Aorta (tissue), 5 donors: ENCODE measurements at regions not wholly inside any gene's neighbourhood (a gene's known extent, or its start where the extent isn't known, plus 50 kb on each side); places are given as distances from the start of the nearest gene placed in this dataset.

Experiments
- ATAC-seq: fragments of 200-7000 bp; cut with Tn5 transposase; one replicate; pipeline ENCODE4 v1.9.1; 2022; ENCODE audit warnings: moderate library complexity; ENCODE audit not compliant: low FRiP score
- DNase-seq, 2 donors: peaks; one replicate each; pipeline ENCODE4 v3.0.0-alpha.2; 2020
- H3K27ac ChIP-seq, 2 donors: one replicate each; pipeline ENCODE4 v1.5.1; 2013; ENCODE audit warnings: low read length in 2 of 2, mild to moderate bottlenecking in 2 of 2, moderate library complexity in 2 of 2, control low read depth in 1 of 2, inconsistent platforms in 1 of 2, low read depth in 1 of 2
- H3K27me3 ChIP-seq, 2 donors: one replicate each; pipeline ENCODE4 v1.6.1; 2013; ENCODE audit warnings: control low read depth in 1 of 2, low read length in 1 of 2, mild to moderate bottlenecking in 1 of 2, moderate library complexity in 1 of 2; ENCODE audit not compliant: insufficient read depth in 2 of 2, control insufficient read depth in 1 of 2
- H3K36me3 ChIP-seq, 2 donors: one replicate each; pipeline ENCODE4 v1.6.1; 2013; ENCODE audit warnings: control low read depth in 1 of 2, low read length in 1 of 2, mild to moderate bottlenecking in 1 of 2; ENCODE audit not compliant: insufficient read depth in 2 of 2, control insufficient read depth in 1 of 2
- H3K4me1 ChIP-seq, 2 donors: one replicate each; pipeline ENCODE4 v1.6.1; 2013; ENCODE audit warnings: low read length in 2 of 2, control low read depth in 1 of 2, mild to moderate bottlenecking in 1 of 2, moderate library complexity in 1 of 2; ENCODE audit not compliant: insufficient read depth in 2 of 2, control insufficient read depth in 1 of 2
- H3K4me3 ChIP-seq, 2 donors: one replicate each; pipeline ENCODE4 v1.5.1; 2013; ENCODE audit warnings: low read length in 2 of 2, control low read depth in 1 of 2, mild to moderate bottlenecking in 1 of 2
- H3K9me3 ChIP-seq: one replicate; pipeline ENCODE4 v1.6.1; 2013; ENCODE audit warnings: mild to moderate bottlenecking, low read length; ENCODE audit not compliant: control insufficient read depth
- WGBS, 2 donors: extraction: QIAGEN DNeasy Blood & Tissue Kit; methylation state at CpG; one replicate each; pipeline ENCODE4 v1.1.7; 2013; 5-methylcytosine and 5-hydroxymethylcytosine counted together
- intact Hi-C, 2 donors: fragments of 100-400 bp; cut with DNase I; formaldehyde crosslinking; loops; one replicate each; pipeline versions ENCODE4 v1.14.2 to v1.15.0; 2022
- donor health status: healthy with polysubstance abuse.
- donor health status: Bipolar disorder and iron deficiency.
- donor health status: DM: no; HTN: no; CAD: no.
- donor health status: DM: no; HTN: no; CAD: no.
- donor health status: DM: yes; HTN: yes; CAD: no.

DNA sequence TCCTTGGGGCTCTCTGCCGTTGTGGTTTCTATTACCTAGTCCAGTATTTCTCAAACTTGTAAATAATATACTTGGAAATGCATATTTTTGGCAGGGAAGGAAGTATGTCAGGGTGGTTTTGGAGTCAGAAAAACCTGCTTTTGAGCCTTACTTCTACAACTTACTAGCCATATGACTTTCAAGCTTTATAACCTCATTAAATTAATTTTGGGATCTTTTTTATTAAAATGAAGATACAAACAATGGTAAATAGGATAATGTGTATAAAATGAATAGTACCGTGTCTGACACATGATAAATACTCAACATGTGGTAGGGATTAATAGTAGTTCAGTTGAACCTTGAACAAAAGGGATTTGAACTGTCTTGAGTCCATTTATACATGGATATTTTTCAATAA, 406.3 kb downstream of the ATP23 start:
- Histone ChIP-seq H3K9me3 (peaks cover 3% of the 10 kb centered on the region), H3K4me3 (no peak overlapping the region), H3K27me3 (no peaks in the 10 kb centered on the region), H3K4me1 (no peaks in the 10 kb centered on the region), H3K36me3 (no peaks in the 10 kb centered on the region), H3K27ac (no peak overlapping the region)
- ATAC-seq (no peak), DNase-seq (no peak)
- 63 to 66% methylated on average over 2 of the region's 2 CpGs for WGBS, 2 donors
- intact Hi-C loops = loop anchor here (2.0 to 10.0 kb wide), 7 partner anchors 95 to 820 kb away; no protein-coding TSS in a partner anchor

DNA sequence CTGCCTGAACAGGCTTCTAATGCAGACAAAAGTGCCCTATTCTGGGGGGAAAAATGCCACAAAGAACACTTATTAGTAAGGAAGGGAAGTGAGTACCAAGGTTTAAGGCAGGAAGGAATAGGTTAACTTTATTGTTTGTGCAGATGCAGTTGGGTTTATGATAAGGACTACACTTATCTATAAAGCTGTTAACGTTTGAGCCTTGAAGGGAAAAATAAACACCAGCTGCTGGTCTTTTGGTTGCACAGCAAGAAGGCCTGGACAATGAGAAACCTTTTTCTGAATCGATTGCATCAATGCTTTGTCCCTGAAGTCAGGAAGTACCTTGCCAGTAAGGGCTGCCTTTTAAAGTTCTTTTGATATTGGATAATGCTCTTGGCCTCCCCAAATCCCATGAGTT, 407.8 kb downstream of the ATP23 start:
- Histone ChIP-seq H3K4me1 (no peaks in the 10 kb centered on the region), H3K27ac (no peak overlapping the region), H3K36me3 (no peaks in the 10 kb centered on the region), H3K9me3 (peaks cover 3% of the 10 kb centered on the region), H3K27me3 (no peaks in the 10 kb centered on the region), H3K4me3 (no peak overlapping the region)
- WGBS, 2 donors = 39 to 40% methylated on average over 2 of the region's 2 CpGs
- DNase-seq = no peak
- intact Hi-C loops = loop anchor here (5.0 to 10.0 kb wide), 6 partner anchors 93 to 818 kb away; no protein-coding TSS in a partner anchor
- no peak for ATAC-seq

DNA sequence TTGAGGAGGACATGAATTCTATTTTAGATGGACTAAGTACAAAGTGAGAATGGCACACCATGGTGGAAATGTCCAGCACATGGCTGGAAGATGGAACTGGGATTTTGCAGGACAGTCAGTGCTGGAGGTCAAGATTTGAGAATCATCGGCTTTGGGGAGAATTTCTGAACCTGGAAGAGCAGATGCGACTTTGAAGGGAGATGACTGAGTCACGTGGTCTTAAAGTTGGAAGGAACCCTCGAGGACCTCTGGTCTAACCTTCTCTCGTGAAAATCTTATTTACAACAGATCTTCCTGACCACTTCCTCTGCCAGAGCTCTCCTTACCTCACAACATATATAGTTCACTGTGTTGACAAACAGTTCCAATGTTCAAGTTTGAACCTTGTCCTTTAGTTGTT, 415.4 kb downstream of the ATP23 start:
- Histone ChIP-seq H3K27me3 (no peaks in the 10 kb centered on the region), H3K36me3 (no peaks in the 10 kb centered on the region), H3K4me1 (no peaks in the 10 kb centered on the region), H3K9me3 (no peaks in the 10 kb centered on the region), H3K4me3 (no peak overlapping the region), H3K27ac (no peak overlapping the region)
- ATAC-seq (no peak), DNase-seq (no peak)
- WGBS, 2 donors = 92 to 100% methylated on average over 5 of the region's 5 CpGs
- intact Hi-C loops = no loop called here

DNA sequence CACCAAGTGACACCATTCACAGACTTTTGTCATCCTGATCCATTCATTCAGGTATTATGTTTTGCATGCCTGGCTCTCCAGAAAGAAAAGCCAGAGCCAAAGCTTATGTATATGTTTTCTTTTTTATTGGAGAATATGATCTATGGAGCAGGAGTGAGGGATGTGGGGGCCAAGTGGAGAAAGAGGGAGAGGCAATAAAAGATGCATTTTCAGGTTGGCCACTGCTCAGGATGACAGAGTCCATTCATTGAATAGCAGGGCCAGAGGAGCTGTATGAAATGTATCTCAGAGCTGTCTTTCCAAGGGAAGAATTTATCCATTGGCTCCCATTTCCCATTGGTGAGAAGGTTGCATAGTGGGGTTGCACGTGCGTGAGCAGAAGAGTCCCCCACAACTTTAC, 416.1 kb downstream of the ATP23 start:
- DNase-seq (no peak), ATAC-seq (no peak)
- no peak overlapping the region for H3K4me3 ChIP-seq
- intact Hi-C loops = no loop called here
- H3K27me3 ChIP-seq = no peaks in the 10 kb centered on the region
- 97 to 98% methylated on average over 2 of the region's 2 CpGs for WGBS, 2 donors
- no peaks in the 10 kb centered on the region for H3K9me3 ChIP-seq
- H3K36me3 ChIP-seq = no peaks in the 10 kb centered on the region
- H3K27ac ChIP-seq = no peak overlapping the region
- H3K4me1 ChIP-seq = no peaks in the 10 kb centered on the region

DNA sequence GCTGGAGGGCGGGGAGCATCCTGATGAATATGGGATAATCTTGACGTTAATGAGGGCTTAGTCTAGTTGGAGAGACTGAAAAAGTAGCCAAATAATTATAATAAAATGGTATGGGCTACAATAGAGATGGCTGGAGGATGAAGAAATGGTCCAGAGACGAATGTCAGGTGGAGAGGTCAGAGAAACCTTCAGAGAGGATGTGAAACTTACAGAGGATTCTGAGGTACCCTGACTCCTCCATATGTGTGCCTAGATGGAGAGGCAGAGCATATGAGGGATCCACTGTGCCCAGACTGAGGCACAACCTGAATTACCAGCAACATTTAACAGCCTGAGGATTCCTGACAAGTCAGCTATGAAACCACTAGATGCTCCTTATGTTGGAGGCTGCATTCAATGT, 417.0 kb downstream of the ATP23 start:
- Histone ChIP-seq H3K9me3 (no peaks in the 10 kb centered on the region), H3K4me1 (no peaks in the 10 kb centered on the region), H3K27me3 (no peaks in the 10 kb centered on the region), H3K27ac (no peak overlapping the region), H3K4me3 (no peak overlapping the region), H3K36me3 (no peaks in the 10 kb centered on the region)
- 87 to 91% methylated on average over 3 of the region's 3 CpGs for WGBS, 2 donors
- intact Hi-C loops = no loop called here
- no peak for ATAC-seq
- DNase-seq = no peak

DNA sequence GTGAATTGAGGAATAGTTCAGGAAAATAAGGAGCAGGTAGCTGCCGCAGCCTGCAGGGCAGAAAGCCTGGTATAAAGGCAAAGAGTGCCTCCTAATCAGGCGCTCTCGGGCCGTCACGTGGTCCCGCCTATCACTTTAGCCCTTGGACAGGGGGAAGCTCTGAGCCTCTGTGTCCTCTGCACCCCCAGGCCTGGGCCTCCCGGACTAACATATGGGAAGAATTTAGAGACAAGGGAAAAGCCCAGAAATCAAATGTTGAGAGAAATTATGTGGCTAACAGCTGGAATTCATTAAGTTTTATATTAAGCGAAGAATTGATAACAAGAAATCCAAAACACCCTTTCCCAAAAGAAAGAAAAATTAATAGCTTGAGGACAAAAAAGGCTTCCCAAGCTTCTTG, 417.7 kb downstream of the ATP23 start:
- no peak overlapping the region for H3K27ac ChIP-seq
- H3K27me3 ChIP-seq = no peaks in the 10 kb centered on the region
- DNase-seq = no peak
- ATAC-seq = no peak
- H3K4me3 ChIP-seq = no peak overlapping the region
- H3K4me1 ChIP-seq = no peaks in the 10 kb centered on the region
- 41 to 47% methylated on average over 8 of the region's 8 CpGs for WGBS, 2 donors
- intact Hi-C loops = no loop called here
- H3K36me3 ChIP-seq = no peaks in the 10 kb centered on the region
- H3K9me3 ChIP-seq = no peaks in the 10 kb centered on the region

DNA sequence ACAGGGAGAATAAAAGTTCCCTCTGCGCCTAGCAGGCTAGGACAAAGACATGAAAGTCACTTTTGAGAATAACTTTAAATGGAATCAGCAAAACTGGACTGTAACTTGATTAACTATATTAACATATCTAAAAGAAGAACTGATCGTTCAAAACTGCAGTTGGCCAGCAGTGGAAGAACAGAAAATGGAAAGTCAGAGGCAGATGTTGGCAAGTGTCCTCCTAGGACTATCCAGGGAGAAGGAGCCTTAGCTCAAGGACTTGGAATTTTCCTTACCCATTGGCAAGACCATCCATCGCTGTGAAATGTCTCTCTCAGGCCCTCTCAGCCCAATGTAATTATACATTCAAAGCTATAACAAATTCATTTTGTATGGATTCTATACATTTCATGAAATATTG, 419.7 kb downstream of the ATP23 start:
- no peaks in the 10 kb centered on the region for H3K4me1 ChIP-seq
- H3K4me3 ChIP-seq = no peak overlapping the region
- H3K27me3 ChIP-seq = no peaks in the 10 kb centered on the region
- no peaks in the 10 kb centered on the region for H3K9me3 ChIP-seq
- no peak for ATAC-seq
- H3K36me3 ChIP-seq = no peaks in the 10 kb centered on the region
- WGBS, 2 donors = 83% methylated on average over 3 of the region's 3 CpGs
- intact Hi-C loops = no loop called here
- no peak overlapping the region for H3K27ac ChIP-seq
- no peak for DNase-seq

DNA sequence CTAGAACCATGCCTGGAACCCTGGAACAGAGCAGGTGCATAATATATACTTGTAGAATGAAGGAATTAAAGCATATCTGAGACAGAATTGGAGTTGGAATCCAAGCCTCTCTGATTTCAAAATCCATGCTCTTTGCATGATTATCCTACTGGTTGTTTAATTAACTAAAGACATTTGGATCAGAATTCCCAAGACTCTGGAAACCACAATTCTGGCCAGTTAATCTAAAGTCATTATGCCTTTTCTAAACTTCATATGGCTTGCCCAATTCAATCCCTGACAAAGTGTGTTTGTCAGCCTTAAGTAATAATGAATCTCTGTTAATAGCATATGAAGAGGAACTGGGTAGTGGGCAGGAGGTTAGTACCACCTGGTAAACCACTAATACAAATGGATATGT, 422.6 kb downstream of the ATP23 start:
- no peak overlapping the region for H3K27ac ChIP-seq
- H3K4me3 ChIP-seq = no peak overlapping the region
- H3K4me1 ChIP-seq = no peaks in the 10 kb centered on the region
- H3K9me3 ChIP-seq = no peaks in the 10 kb centered on the region
- no peaks in the 10 kb centered on the region for H3K27me3 ChIP-seq
- DNase-seq (no peak), ATAC-seq (no peak)
- intact Hi-C loops = no loop called here
- no peaks in the 10 kb centered on the region for H3K36me3 ChIP-seq

DNA sequence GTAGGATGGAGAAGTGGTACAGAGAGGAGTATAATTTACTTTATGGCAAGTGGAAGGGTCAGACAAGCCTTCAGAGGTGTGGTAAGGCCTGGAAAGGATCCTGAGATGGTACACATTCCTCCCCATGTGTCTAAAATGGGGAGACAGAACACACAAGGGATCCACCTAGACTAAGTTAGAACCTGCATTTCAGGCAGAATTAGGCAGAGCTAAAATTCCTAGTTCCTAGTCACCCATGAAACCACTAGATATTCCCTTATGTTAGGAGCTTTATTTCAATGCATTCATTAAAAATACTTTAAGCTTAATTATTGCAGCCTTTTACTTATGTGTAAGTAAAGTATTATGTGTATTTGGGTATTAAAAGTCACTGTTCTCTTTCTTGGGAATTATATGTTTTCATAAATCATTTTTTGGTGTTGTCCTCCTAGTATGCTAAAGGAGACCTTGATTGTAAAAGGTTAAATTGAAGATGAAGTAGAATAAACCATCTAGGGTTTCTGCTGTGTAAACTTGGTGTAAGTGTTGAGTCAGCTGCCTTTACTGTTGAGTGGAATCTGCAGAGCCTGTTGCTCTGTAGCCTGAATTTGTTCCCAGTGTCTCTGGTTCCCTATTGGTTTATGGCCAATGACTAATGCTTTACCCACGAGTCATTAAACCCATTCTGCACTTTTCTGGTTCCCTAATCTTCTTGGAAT, 423.2 kb downstream of the ATP23 start:
- no peaks in the 10 kb centered on the region for H3K4me1 ChIP-seq
- ATAC-seq = peak; percentile 60
- no peak overlapping the region for H3K27ac ChIP-seq
- no peak overlapping the region for H3K4me3 ChIP-seq
- H3K27me3 ChIP-seq = no peaks in the 10 kb centered on the region
- 0% methylated on average over 1 of the region's 1 CpG for WGBS, 2 donors
- DNase-seq = no peak
- H3K36me3 ChIP-seq = no peaks in the 10 kb centered on the region
- H3K9me3 ChIP-seq = no peaks in the 10 kb centered on the region
- intact Hi-C loops = no loop called here
